GM19239 (cell line): ENCODE measurements at regions not wholly inside any gene's neighbourhood (a gene's known extent, or its start where the extent isn't known, plus 50 kb on each side); places are given as distances from the start of the nearest gene placed in this dataset.

Experiments
- DNase-seq: peaks from one replicate; pipeline ENCODE4 v3.0.0; 2011; ENCODE audit warnings: low spot score; ENCODE audit not compliant: insufficient read length
- FAIRE-seq: peaks from 2 replicates; lab custom pipeline; 2011; peaks lifted over from hg19 to GRCh38; lab: Jason Lieb, UNC

- DNase-seq (no peak), FAIRE-seq (no peak)
Measured at GRCh38 chr11:109788948-109789490, 304.2 kb upstream of the ZC3H12C start.

GRCh38 chr11:109789901-109790300 is 303.3 kb upstream of the ZC3H12C start:
- FAIRE-seq, result no peak
- no peak for DNase-seq

DNA sequence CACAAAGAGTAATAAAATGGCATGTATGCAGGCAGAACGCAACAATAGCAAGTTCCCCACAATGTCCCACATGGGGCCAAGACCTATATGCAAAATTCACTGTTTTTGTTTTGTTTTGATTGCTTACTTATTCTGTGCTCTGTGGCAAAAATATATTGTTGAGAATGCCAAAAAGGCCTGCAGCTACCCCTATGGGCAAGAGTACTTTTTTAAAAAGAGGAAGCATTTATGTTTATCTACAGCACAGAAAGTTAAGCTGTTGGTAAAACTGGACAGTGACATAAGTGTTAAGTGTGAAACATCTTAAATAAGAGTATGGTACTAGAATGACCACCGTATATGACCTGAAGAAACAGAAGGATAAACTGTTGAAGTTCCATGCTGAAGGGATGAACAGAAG is 301.9 kb upstream of the ZC3H12C start:
- FAIRE-seq (no peak), DNase-seq (no peak)

DNA sequence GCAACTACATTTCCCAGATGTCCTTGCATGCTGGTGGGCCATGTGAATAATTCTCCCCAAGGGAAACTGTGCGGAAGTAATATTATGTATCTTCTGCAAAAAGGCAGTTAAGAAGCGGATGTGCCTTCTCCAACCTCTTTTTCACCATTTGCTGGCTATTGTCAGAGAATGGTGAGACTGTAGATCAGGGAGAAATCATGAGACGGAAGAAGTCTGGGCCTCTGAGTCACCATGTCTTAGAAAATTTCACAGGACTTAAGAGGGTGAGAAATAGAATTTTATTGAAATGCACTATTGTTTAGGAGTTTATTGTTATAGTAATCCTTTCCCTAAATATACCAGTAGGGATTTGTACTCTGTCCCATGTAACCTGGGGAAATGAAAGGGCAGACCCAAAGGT is 298.7 kb upstream of the ZC3H12C start:
- no peak for FAIRE-seq
- DNase-seq, result no peak

DNA sequence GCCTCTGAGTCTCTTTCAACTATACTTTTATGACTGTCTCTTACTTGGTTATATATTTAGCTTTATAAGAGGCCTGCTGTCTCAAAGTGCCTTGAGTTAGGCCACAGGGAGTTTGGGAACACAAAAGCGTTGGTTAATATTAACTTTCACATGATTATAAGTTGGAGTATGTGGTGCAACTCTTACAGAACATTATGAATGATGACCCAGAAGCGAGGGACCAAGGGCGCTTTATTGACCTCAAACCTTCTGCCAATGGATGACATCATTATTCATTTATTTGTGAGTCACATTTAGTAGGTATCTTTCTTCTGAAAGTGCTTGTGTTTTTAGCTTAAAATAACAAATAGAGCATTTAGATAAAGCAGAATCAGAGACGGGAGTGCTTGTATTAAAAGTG is 298.0 kb upstream of the ZC3H12C start:
- DNase-seq (no peak), FAIRE-seq (no peak)

DNA sequence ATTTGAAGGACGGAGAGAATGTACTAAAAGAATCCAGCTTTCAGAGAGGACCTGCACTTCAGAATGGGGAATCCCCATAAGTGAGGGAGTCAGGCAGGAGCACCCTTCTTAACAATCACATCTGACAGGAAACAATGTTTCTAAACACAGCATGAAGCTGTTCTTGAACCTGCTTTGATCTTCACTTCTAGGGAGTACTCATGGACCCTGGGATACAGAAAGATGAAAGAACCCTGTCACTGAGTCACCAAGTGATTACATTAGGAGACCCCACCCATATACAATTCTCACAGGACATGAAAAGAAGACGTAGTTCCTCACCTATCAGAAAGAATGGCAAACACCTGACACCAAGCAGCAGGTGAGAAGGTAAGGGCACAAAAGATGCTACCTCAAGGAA is 296.9 kb upstream of the ZC3H12C start:
- FAIRE-seq (no peak), DNase-seq (no peak)

DNA sequence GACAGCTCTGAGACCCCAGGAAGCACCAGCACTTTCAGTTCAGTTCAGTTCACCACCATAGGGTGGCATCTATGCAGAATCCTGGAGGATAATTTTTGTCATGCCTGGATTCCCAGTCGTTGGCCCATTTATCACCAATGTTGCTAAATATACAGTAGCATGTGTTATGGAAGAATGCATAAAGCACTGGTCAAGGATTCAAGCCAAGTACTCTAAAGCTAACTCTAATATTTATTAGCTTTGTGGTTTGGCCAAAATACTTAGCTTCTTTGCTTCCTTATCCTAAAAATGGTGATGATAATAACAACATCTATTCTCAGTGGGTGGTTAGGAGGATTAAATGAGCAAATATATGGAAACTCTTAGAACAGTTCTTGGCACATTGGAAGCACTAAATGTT is 294.7 kb upstream of the ZC3H12C start:
- DNase-seq, result no peak
- no peak for FAIRE-seq

DNA sequence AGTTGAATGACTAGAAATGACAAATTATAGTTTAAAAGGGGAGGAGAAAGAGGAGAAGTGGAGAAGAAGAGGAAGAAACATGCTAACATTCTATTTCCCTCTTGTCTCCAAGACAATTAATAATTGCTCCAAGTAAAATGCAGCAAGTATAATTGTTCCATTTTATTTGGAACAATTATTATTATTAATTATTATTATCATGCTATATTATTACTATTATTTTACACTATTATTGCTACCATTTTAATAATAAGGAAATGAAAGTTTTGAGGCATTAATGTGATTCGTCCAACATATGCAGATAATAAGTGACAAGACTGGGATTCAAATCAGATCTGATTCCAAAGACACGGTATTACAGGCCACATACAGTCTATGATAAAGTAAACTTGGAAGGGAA is 293.6 kb upstream of the ZC3H12C start:
- DNase-seq (no peak), FAIRE-seq (no peak)

GRCh38 chr11:109804911-109805310 is 288.3 kb upstream of the ZC3H12C start:
- FAIRE-seq (no peak), DNase-seq (no peak)

DNA sequence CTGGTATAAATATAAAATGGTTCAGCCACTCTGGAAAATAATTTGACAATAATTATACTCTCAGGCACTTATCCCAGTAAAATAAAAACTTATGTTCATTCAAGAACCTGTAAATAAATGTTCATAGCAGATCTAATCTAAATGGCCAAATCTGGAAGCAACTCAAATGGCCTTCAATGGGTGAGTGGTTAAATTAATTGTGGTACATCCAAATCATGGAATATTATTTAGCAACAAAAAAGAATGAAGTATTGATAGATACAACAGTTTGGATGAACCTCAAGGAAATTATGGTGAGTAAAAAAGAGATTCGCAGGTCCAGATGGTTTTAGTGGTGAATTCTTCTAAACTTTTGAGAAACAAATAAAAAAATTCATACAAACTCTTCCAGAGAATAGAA is 287.0 kb upstream of the ZC3H12C start:
- DNase-seq (no peak), FAIRE-seq (no peak)

GRCh38 chr11:109808569-109808968 is 284.6 kb upstream of the ZC3H12C start:
- no peak for FAIRE-seq
- DNase-seq, result no peak

- FAIRE-seq, result no peak
- DNase-seq, result no peak
Measured at GRCh38 chr11:109814824-109815223, 278.4 kb upstream of the ZC3H12C start.

DNA sequence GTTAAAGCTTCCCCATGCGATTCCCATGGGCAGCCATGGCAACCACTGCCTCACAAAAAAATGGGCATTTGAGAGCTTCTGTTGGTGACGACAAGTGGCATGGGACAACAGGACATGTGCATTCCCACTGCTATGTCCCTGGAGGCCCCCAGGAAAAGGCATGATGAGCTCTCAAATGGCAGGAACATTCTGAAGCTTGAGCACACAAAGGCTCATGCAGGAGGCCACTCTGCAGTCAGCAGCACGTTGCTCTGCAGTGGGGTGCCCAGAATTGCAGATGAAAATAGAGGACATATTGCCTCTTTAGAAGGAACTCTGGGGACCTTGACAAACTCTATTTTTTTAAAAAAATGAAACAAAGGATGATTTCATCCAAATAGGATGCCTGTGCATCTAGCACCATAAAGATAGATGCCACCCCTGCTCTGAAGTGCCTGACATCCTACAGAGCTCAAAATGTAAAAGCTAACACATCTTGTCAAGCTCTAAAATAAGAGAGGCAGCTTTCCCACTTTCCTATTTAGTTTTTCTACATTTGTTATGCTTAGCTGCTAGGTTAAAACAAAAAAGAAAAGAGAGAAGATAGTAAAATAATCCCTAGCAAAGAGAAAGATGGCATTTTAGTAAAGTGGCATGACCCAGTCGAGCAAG is 277.6 kb upstream of the ZC3H12C start:
- no peak for FAIRE-seq

GRCh38 chr11:109818290-109818689 is 274.9 kb upstream of the ZC3H12C start:
- FAIRE-seq, result no peak
- DNase-seq, result no peak

More for the DNA sequence above, 277.6 kb upstream of the ZC3H12C start:
- DNase-seq, result no peak

DNA sequence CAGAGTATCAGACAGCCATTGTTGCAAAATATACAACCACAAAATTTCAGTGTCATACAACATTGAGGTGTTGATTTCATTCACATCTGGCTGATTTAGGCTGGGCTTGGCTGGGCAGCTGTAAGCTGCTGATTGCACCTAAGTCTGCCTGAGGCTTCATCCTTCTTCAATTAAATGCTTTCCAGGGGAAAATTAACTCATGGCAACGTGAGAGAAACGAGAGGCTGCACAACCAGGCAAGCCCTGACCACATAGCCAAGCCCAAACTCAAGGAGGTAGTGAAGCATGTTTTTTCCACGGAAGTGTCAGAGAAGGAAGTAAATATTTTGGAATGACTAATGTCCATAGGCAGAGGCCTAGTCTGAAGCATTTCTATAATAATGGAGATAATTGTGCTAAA is 273.8 kb upstream of the ZC3H12C start:
- DNase-seq, result no peak
- FAIRE-seq, result no peak

DNA sequence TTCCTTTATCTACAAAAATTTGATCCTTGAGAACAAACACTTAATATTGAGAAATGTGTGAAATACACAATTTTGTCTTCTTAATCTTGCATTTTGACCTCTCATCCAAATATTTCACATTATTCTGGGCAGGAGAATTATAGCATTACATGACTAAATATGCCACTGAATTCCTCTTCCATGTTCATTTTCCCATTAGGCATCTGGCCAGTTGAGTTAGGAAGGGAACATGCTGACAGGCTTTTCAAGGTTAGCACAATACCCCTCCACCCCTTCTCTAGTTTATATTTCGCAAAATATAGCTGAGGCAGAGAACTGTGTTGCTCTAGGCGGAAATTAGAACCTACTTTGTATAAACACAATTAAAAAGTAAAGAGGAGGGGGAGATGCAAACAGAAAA is 271.7 kb upstream of the ZC3H12C start:
- DNase-seq (no peak), FAIRE-seq (no peak)

- FAIRE-seq (no peak), DNase-seq (no peak)
Measured at GRCh38 chr11:109822436-109823102, 270.6 kb upstream of the ZC3H12C start.

GRCh38 chr11:109828387-109828786 is 264.8 kb upstream of the ZC3H12C start:
- DNase-seq, result no peak
- FAIRE-seq, result no peak

DNA sequence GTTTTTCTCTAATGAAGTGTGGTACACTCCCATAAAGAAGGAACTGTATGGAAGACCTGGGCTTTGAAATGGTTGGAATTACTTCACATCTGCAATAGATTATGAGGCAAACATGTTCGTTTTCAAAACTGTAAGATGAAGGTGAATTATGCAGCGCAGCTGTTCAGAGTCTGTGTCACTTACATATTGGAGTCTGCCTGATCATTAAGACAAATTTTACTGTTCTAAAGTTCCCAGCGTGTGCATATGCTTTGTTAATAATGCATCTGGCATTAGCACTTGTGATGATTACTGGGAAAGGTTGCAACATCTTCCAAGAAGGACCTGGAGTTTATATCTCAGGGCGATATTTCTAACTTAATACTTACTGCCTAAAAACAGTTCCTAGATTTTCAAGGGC is 255.2 kb upstream of the ZC3H12C start:
- DNase-seq (no peak), FAIRE-seq (no peak)

DNA sequence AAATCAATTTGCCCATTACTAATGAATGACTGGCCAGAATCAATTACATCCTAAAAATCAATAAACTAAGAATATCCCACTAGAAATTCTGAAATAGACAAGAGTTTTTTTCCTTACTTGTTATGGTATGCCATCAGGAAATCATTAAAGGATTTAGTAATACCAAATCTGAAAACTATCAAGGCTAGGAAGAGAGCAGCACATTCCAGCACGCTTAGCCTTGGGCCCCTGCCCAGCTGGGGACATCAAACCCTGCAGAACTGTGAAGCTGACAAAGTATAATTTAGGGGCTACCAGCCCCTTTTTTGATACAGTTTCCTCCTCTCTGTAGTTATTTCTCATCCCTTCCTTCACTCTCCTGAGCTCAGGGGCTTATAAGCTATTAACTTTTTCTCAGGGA is 247.8 kb upstream of the ZC3H12C start:
- DNase-seq, result no peak
- FAIRE-seq, result no peak

GRCh38 chr11:109847621-109848020 is 245.6 kb upstream of the ZC3H12C start:
- DNase-seq (no peak), FAIRE-seq (no peak)

GRCh38 chr11:109849051-109849450 is 244.1 kb upstream of the ZC3H12C start:
- no peak for FAIRE-seq
- DNase-seq, result no peak
